Ascending aorta (tissue), 2 donors: ENCODE measurements at regions not wholly inside any gene's neighbourhood (a gene's known extent, or its start where the extent isn't known, plus 50 kb on each side); places are given as distances from the start of the nearest gene placed in this dataset.

ENCODE experiments used
- DNase-seq, 2 donors: peaks; one replicate each; pipeline ENCODE4 v3.0.0-alpha.2; 2019; ENCODE audit warnings: low spot score in 2 of 2
- H3K27ac ChIP-seq, 2 donors: fragments of 200-600 bp; sonication (generic); one replicate each; pipeline ENCODE4 v1.5.1; 2016 to 2017; ENCODE audit warnings: mild to moderate bottlenecking in 1 of 2
- H3K27me3 ChIP-seq: fragments of 200-600 bp; sonication (generic); one replicate; pipeline ENCODE4 v1.5.1; 2017
- H3K36me3 ChIP-seq, 2 donors: fragments of 200-600 bp; sonication (generic); one replicate each; pipeline ENCODE4 v1.5.1; 2016
- H3K4me1 ChIP-seq, 2 donors: fragments of 200-600 bp; sonication (generic); one replicate each; pipeline ENCODE4 v1.5.1; 2016 to 2017; ENCODE audit warnings: mild to moderate bottlenecking in 1 of 2
- H3K4me3 ChIP-seq, 2 donors: fragments of 200-600 bp; sonication (generic); one replicate each; pipeline ENCODE4 v1.5.1; 2016 to 2017; ENCODE audit warnings: mild to moderate bottlenecking in 1 of 2
- H3K9me3 ChIP-seq, 2 donors: fragments of 200-600 bp; sonication (generic); one replicate each; pipeline ENCODE4 v1.5.1; 2016
- intact Hi-C: fragments of 100-400 bp; cut with DNase I; formaldehyde crosslinking; loops from one replicate; pipeline ENCODE4 v1.15.1; 2023
- TF ChIP-seq, protein P1 (sequence below), 3 experiments: fragments of 200-600 bp in 2 of 3; fragments of 450-650 bp in 1 of 3; sonication (generic) in 2 of 3; IDR thresholded peaks; one replicate each; pipeline ENCODE4 v1.5.1; 2016 to 2019; ENCODE audit warnings: antibody characterized with exemption in 3 of 3, mild to moderate bottlenecking in 1 of 3, moderate library complexity in 1 of 3

- TF ChIP-seq, protein P1, sequence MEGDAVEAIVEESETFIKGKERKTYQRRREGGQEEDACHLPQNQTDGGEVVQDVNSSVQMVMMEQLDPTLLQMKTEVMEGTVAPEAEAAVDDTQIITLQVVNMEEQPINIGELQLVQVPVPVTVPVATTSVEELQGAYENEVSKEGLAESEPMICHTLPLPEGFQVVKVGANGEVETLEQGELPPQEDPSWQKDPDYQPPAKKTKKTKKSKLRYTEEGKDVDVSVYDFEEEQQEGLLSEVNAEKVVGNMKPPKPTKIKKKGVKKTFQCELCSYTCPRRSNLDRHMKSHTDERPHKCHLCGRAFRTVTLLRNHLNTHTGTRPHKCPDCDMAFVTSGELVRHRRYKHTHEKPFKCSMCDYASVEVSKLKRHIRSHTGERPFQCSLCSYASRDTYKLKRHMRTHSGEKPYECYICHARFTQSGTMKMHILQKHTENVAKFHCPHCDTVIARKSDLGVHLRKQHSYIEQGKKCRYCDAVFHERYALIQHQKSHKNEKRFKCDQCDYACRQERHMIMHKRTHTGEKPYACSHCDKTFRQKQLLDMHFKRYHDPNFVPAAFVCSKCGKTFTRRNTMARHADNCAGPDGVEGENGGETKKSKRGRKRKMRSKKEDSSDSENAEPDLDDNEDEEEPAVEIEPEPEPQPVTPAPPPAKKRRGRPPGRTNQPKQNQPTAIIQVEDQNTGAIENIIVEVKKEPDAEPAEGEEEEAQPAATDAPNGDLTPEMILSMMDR (IDR thresholded peaks at IDR 0.05), result no peak
- Histone ChIP-seq H3K4me1 (no peaks in the 10 kb centered on the region), H3K27me3 (no peaks in the 10 kb centered on the region), H3K4me3 (no peak overlapping the region), H3K36me3 (no peaks in the 10 kb centered on the region), H3K27ac (no peak overlapping the region), H3K9me3 (no peaks in the 10 kb centered on the region)
- no peak for DNase-seq
- intact Hi-C loops, result no loop called here
These were observed 244.3 kb downstream of the FAM76B start for GRCh38 chr11:95545116-95545875.

- H3K4me1 ChIP-seq, result no peaks in the 10 kb centered on the region
- no peak overlapping the region for H3K4me3 ChIP-seq
- no peak for DNase-seq
- TF ChIP-seq, protein P1 (IDR thresholded peaks at IDR 0.05), result no peak
- no peaks in the 10 kb centered on the region for H3K27me3 ChIP-seq
- no peaks in the 10 kb centered on the region for H3K36me3 ChIP-seq
- no peaks in the 10 kb centered on the region for H3K9me3 ChIP-seq
- intact Hi-C loops, result no loop called here
- H3K27ac ChIP-seq, result no peak overlapping the region
These were observed 245.3 kb downstream of the FAM76B start for GRCh38 chr11:95544095-95544856.

DNA sequence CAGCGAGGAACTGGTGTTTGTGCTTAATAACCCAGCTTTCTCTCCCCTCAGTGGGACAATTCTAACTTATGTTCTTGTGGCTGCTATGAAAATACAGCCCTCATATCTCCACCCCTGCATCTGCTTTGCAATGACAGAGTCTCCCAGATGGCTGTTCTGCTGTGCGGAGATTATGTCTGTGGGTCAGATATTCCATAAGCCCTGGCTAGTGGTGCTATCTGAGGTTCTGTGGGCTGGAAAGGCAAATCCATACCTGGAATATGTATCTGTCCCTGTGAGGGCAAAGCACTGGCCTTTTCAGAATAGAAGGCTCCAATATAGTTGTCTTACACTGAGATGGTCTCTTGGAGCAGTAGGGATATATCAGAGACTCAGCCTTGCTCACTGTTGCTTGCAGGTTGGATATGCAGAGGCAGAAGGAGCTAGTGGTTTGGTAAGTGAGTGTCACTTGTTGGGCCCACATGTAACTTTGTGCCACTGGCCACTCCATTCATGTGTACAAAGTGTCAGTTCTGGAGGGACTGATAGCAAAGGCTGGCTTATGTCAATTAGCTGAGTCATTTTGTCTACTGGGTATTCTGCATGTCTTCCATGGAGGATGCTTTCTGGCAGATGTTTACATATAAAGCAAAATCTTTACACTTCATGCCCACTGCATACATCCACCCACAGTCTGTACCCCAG lies 246.6 kb downstream of the FAM76B start:
- H3K27ac ChIP-seq, result no peak overlapping the region
- H3K36me3 ChIP-seq, result no peaks in the 10 kb centered on the region
- H3K9me3 ChIP-seq, result no peaks in the 10 kb centered on the region
- H3K4me3 ChIP-seq, result no peak overlapping the region
- TF ChIP-seq, protein P1 (IDR thresholded peaks at IDR 0.05), result no peak
- DNase-seq, result no peak
- intact Hi-C loops, result no loop called here
- H3K27me3 ChIP-seq, result no peaks in the 10 kb centered on the region
- no peaks in the 10 kb centered on the region for H3K4me1 ChIP-seq

DNA sequence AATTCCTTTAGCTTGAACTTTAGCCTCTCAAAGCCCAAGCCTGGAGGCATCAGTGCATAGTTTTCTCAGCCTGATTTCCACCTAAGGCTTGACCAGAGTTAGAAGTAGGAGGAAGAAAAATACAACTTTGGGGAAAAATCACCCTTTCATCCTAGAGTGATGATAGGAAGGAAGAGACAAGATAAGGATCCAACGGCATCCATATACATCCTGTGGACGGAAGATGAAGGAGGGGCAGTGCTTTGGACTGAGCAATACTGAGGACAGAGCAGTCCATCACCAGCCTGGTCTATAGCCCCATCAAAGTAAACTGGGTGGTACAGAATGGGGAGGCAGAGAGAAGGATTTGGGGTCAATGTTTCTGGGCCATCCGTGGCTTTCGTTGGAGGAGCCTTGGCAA lies 247.9 kb downstream of the FAM76B start:
- no peak overlapping the region for H3K4me3 ChIP-seq
- no peak overlapping the region for H3K27ac ChIP-seq
- DNase-seq, result no peak
- no peaks in the 10 kb centered on the region for H3K27me3 ChIP-seq
- intact Hi-C loops, result no loop called here
- H3K36me3 ChIP-seq, result no peaks in the 10 kb centered on the region
- TF ChIP-seq, protein P1 (IDR thresholded peaks at IDR 0.05), result no peak
- H3K4me1 ChIP-seq, result no peaks in the 10 kb centered on the region
- no peaks in the 10 kb centered on the region for H3K9me3 ChIP-seq

GRCh38 chr11:95536047-95536690 lies 253.4 kb downstream of the FAM76B start:
- TF ChIP-seq, protein P1 (IDR thresholded peaks at IDR 0.05), result no peak
- peaks cover 0 to 10% of the 10 kb centered on the region in 2 donors for H3K9me3 ChIP-seq
- H3K4me3 ChIP-seq, result no peak overlapping the region
- H3K27me3 ChIP-seq, result no peaks in the 10 kb centered on the region
- H3K36me3 ChIP-seq, result no peaks in the 10 kb centered on the region
- no peaks in the 10 kb centered on the region for H3K4me1 ChIP-seq
- H3K27ac ChIP-seq, result no peak overlapping the region
- no peak for DNase-seq
- intact Hi-C loops, result no loop called here
